Epithelial cell of proximal tubule (primary cell): ENCODE measurements at regions not wholly inside any gene's neighbourhood (a gene's known extent, or its start where the extent isn't known, plus 50 kb on each side); places are given as distances from the start of the nearest gene placed in this dataset.
A peak's percentile ranks its signal among the peaks of the same experiment; 100 is the strongest.

Experiments used
- DNase-seq: peaks from one replicate; pipeline ENCODE4 v3.0.0-alpha.2; 2011; ENCODE audit warnings: low read depth
- H3K4me3 ChIP-seq: 2 replicates; pipeline ENCODE4 v1.5.1; 2011; ENCODE audit warnings: low read depth, mild to moderate bottlenecking, low read length
- CTCF ChIP-seq: conservative IDR thresholded peaks from 2 replicates; pipeline ENCODE4 v1.5.1; 2012; ENCODE audit warnings: low read depth, mild to moderate bottlenecking, low read length

GRCh38 chr6:55977959-55978665 lies 102.7 kb upstream of the BMP5 start:
- no peak for DNase-seq
- H3K4me3 ChIP-seq, result no peak overlapping the region
- TF ChIP-seq CTCF, result no peak

- no peak for TF ChIP-seq CTCF
- no peak overlapping the region for H3K4me3 ChIP-seq
- DNase-seq, result no peak
These were observed 99.3 kb upstream of the BMP5 start for GRCh38 chr6:55974688-55975087.

- no peak for TF ChIP-seq CTCF
- no peak for DNase-seq
- no peak overlapping the region for H3K4me3 ChIP-seq
These were observed 96.7 kb upstream of the BMP5 start for GRCh38 chr6:55972091-55972490.

GRCh38 chr6:55969526-55969925 lies 94.1 kb upstream of the BMP5 start:
- no peak for TF ChIP-seq CTCF
- DNase-seq, result no peak
- H3K4me3 ChIP-seq, result no peak overlapping the region

- no peak for TF ChIP-seq CTCF
- no peak overlapping the region for H3K4me3 ChIP-seq
These were observed 93.5 kb upstream of the BMP5 start for GRCh38 chr6:55968926-55969325.

GRCh38 chr6:55964136-55964535 lies 88.7 kb upstream of the BMP5 start:
- DNase-seq, result no peak
- H3K4me3 ChIP-seq, result no peak overlapping the region
- no peak for TF ChIP-seq CTCF

More at GRCh38 chr6:55968926-55969325, 93.5 kb upstream of the BMP5 start:
- DNase-seq, result no peak

GRCh38 chr6:55963301-55963700 lies 87.9 kb upstream of the BMP5 start:
- H3K4me3 ChIP-seq, result no peak overlapping the region
- DNase-seq, result no peak
- peak; percentile 59 for TF ChIP-seq CTCF
